HG03066 (cell line): ENCODE measurements at regions not wholly inside any gene's neighbourhood (a gene's known extent, or its start where the extent isn't known, plus 50 kb on each side); places are given as distances from the start of the nearest gene placed in this dataset.
"Not testable (repeated sequence)": the region's sequence is repeated elsewhere in the genome, so short reads cannot be mapped to it uniquely, and the experiment has no call there.

Experiments used
- ATAC-seq: cut with Tn5 transposase; IDR thresholded peaks from one replicate; pipeline ENCODE4 v1.9.1; 2021; ENCODE audit warnings: low read depth; ENCODE audit not compliant: unreplicated experiment

DNA sequence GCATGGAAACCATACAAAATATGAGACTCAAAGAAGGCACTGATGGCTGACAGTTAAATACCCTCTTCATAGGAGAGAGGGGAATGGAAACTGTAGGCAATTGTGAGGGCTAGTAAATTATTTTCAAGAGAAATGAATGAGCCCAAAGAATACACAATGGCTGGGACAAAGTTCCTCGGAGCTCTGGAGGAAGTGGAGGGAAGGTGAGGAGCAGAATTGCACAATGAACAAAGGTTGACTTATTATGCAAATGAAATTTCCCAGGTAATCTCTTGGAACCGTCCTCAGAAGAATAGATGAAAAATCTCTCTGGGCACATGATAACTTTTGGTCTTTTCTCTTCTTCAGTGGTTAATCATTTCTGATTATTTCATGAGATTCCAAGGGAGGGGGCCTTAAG, 202.6 kb upstream of the VCX start:
- no peak for ATAC-seq

GRCh38 chrX:7638078-7638710, 204.8 kb upstream of the VCX start:
- ATAC-seq: no peak

- no peak for ATAC-seq
These were observed 205.9 kb upstream of the VCX start for GRCh38 chrX:7637066-7637465.

DNA sequence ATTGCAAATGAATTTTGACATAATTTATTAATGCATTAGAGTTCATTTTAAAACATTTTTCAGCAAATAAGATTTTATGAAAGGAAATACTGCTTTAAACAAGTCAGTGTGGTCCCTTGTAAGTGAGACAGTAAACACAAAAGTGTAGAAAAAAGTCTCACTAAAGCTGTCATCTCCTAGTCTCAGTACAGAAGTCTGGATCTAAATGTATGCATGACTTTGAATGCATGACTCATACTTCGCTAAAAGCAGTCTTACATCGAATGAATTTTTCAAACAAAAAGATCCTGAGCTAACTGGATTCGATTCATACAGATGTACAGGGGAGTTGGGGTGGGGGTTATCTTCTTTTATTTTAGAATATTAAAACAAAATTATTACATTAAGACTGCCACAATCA, 207.4 kb upstream of the VCX start:
- ATAC-seq: no peak

DNA sequence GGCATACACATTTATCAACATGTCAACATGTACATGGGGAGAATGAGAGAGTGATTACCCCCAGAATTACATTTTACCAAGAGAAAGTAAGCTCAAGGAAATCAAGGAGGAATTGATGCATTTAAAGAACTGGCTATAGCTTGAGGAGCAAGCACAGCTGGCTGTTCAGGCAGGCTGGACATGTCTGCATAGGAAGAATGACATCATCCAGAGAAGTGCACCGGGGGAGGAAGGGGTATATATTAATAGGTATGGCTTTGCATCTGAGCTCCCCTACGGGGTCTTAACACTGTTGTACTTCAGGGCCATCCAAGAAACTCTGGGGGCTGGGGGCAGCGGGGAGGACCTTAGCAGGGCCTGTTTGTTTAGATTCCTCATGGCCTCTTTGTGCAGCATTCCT, 222.4 kb upstream of the VCX start:
- no peak for ATAC-seq

DNA sequence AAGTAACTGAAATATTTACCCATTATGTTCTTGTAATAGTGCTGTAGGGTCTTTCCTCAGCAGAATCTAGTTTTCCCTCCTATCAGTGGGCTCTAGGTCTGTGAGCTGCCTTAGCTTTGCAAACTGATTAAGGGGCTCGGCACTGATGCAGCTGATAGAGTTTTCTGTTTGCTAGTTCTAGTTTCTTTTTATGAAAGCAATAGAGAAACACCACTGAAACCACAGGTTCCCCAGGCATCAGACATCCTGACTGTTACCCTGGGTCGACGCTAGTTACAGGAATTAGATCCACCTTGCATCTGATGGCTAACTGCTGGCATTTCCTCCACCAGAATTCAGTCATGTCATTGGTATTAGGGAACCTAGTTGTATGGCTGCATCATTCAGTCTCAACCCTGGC, 225.0 kb upstream of the VCX start:
- ATAC-seq: no peak

GRCh38 chrX:7614616-7615015, 228.4 kb upstream of the VCX start:
- ATAC-seq: no peak

DNA sequence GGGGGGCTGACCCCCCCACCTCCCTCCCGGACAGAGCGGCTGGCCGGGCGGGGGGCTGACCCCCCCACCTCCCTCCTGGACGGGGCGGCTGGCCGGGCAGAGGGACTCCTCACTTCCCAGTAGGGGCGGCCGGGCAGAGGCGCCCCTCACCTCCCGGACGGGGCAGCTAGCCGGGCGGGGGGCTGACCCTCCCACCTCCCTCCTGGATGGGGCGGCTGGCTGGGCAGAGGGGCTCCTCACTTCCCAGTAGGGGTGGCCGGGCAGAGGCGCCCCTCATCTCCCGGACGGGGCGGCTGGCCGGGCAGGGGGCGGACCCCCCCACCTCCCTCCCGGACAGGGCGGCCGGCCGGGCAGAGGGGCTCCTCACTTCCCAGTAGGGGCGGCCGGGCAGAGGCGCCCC, 234.3 kb upstream of the VCX start:
- not testable (repeated sequence) for ATAC-seq

DNA sequence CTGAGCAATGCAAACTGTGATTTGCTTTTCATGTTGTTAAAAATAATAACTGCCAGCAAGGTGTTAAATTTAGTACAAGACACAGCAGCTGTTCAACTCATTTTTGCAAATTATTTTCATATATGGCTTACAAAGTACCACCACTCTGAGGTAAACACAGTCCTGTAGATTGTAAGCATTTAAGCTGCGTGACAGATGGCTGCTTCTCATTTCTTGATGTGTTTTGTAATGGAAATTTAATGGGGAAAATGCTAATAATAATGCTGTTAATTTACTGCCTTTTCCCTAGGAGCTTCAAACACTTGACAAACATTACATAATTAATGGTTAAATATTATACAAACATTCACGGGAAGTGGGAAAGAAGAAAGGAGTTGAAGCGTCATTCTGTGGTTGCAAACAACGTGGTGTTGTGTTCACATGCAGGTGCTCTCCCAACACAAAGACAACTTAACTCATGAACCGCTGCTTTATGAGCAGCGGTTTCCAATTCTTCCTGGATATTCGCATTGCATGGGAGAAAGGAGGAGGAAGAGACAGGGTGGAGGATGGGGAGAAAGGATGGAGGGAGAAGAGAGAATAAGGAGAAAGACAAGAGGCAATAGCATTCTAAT, 236.8 kb upstream of the VCX start:
- ATAC-seq: no peak

- no peak for ATAC-seq
These were observed 239.6 kb upstream of the VCX start for GRCh38 chrX:7603387-7603786.

GRCh38 chrX:7596822-7597221, 246.1 kb upstream of the VCX start:
- ATAC-seq: no peak

GRCh38 chrX:7593370-7593769, 249.6 kb upstream of the VCX start:
- not testable (repeated sequence) for ATAC-seq

DNA sequence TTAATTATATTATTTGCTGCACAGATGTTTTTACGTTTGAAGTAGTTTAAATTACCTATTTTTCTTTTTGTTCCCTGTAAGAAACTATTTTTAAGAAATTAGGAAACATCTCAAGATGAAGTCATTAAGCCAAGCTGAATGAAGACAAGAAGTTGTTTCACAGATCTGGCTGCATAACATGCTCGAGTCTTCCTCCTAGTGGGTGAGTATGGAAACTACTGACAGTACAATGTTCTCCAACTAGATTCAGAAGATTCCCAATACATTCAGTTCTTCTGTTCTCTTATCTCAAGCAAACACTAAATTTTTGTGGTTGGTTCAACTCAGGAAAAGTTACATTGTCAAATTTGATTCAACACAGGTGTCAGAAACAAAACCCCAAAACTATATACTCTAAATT, 256.8 kb upstream of the VCX start:
- ATAC-seq: no peak

GRCh38 chrX:7582191-7582590, 260.8 kb upstream of the VCX start:
- ATAC-seq: no peak

- no peak for ATAC-seq
These were observed 262.8 kb upstream of the VCX start for GRCh38 chrX:7580127-7580526.

GRCh38 chrX:7574325-7574724, 268.6 kb upstream of the VCX start:
- ATAC-seq: no peak

GRCh38 chrX:7570432-7571029, 272.4 kb upstream of the VCX start:
- ATAC-seq: no peak

GRCh38 chrX:7568597-7568996, 274.4 kb upstream of the VCX start:
- ATAC-seq: no peak

- ATAC-seq: no peak
These were observed 274.8 kb upstream of the VCX start for GRCh38 chrX:7568130-7568529.

DNA sequence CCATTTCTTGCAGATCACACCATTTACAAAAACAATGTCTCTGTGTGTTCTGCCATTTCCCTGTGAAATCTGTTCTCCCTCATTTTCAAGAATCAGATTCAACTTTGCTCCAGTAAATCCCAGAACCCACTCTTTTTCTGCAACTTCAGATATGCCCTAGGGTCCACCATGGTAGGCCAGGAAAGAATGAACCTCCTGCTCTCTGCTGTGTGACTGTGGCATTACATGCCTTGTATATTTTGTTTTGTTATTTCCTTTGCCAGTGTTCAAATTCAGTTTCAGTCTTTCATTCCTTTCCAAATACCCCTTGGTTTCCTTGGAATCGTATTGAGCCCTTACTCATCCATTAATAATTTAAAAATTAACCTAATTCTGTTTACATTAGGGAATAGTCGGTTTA, 290.2 kb upstream of the VCX start:
- ATAC-seq: no peak

DNA sequence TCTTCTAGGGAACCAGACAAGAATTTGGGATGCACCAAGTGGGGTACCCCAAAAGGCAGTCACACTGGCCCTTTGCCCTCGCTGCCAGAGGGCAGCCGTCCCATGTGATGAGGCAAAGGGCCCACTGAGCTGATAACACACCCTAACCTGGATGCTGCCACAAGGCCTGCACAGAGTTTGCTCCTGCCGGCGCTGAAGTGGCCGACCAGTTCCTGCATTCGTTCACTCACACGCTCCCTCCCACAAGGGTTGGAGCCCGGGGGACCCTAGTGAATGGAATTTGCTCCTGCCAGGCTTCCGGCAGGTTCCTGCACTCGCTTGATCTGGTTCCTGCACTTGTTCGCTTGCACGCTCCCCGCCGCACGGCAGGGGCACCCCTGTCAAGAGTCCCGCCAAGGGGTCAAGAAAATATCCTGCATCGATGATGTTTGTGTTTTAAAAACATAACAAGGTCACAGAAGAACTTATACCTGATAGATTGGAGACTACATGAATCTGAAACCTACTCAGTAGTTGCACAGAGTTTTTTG, 296.4 kb upstream of the VCX start:
- no peak for ATAC-seq

DNA sequence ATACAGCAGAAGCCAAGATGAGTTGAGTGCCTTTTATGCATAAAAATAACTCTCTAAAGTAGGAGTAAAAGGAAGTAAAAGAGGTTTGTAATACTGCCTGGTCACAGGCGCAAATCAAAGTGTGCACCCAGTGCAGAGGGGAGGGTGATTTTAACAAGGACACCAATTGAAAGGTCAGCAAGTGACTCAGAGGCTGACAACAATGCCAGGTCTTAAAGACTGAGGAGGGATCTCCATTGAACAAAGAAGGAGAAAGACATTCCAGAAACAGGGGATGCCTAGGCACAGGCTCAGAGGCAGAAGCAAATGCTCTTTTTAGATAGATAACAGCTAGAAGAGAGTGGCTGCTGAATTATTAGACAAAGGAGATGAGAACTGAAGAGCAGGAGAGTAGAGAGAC, 297.4 kb upstream of the VCX start:
- ATAC-seq: no peak
